HG02623 (cell line): ENCODE measurements at regions not wholly inside any gene's neighbourhood (a gene's known extent, or its start where the extent isn't known, plus 50 kb on each side); places are given as distances from the start of the nearest gene placed in this dataset.
"Not testable (repeated sequence)": the region's sequence is repeated elsewhere in the genome, so short reads cannot be mapped to it uniquely, and the experiment has no call there.

Experiments used
- ATAC-seq: cut with Tn5 transposase; IDR thresholded peaks from one replicate; pipeline ENCODE4 v1.9.1; 2021; ENCODE audit warnings: moderate library complexity; ENCODE audit not compliant: unreplicated experiment

- ATAC-seq = no peak
Measured at GRCh38 chr2:126952216-126952615, 53.5 kb downstream of the TEX51 start.

- no peak for ATAC-seq
Measured at GRCh38 chr2:126953483-126953882, 54.8 kb downstream of the TEX51 start.

- ATAC-seq = no peak
Measured at GRCh38 chr2:126954831-126955230, 56.1 kb downstream of the TEX51 start.

GRCh38 chr2:126956773-126957172 lies 58.1 kb downstream of the TEX51 start:
- ATAC-seq = not testable (repeated sequence)

- no peak for ATAC-seq
Measured at GRCh38 chr2:126963390-126963789, 64.7 kb downstream of the TEX51 start.

- ATAC-seq = no peak
Measured at GRCh38 chr2:126966601-126967000, 67.9 kb downstream of the TEX51 start.

- ATAC-seq = no peak
Measured at GRCh38 chr2:126970583-126970982, 71.9 kb downstream of the TEX51 start.

GRCh38 chr2:126971162-126971480 lies 72.4 kb downstream of the TEX51 start:
- ATAC-seq = no peak

GRCh38 chr2:126971481-126972278 lies 73.0 kb downstream of the TEX51 start:
- peak; percentile 92 for ATAC-seq

- ATAC-seq = no peak
Measured at GRCh38 chr2:126972279-126972626, 73.6 kb downstream of the TEX51 start.

- no peak for ATAC-seq
Measured at GRCh38 chr2:126973745-126974144, 75.1 kb downstream of the TEX51 start.

- ATAC-seq = no peak
Measured at GRCh38 chr2:126975671-126976655, 77.3 kb downstream of the TEX51 start.

- no peak for ATAC-seq
Measured at GRCh38 chr2:126976721-126977328, 78.1 kb downstream of the TEX51 start.

- no peak for ATAC-seq
Measured at GRCh38 chr2:126978333-126978732, 79.6 kb downstream of the TEX51 start.

GRCh38 chr2:126979039-126980003 lies 80.6 kb downstream of the TEX51 start:
- ATAC-seq = no peak

GRCh38 chr2:126981476-126981875 lies 82.8 kb downstream of the TEX51 start:
- ATAC-seq = no peak

- no peak for ATAC-seq
Measured at GRCh38 chr2:126982935-126983334, 84.2 kb downstream of the TEX51 start.

GRCh38 chr2:126986631-126987187 lies 88.0 kb downstream of the TEX51 start:
- no peak for ATAC-seq

GRCh38 chr2:126988482-126988881 lies 89.8 kb downstream of the TEX51 start:
- no peak for ATAC-seq

- ATAC-seq = not testable (repeated sequence)
Measured at GRCh38 chr2:126989064-126989463, 90.4 kb downstream of the TEX51 start.
